ENCODE measurements at regions not wholly inside any gene's neighbourhood (a gene's known extent, or its start where the extent isn't known, plus 50 kb on each side); places are given as distances from the start of the nearest gene placed in this dataset.

- TF ChIP-seq ZBTB21 (tag by site-specific recombination; IDR thresholded peaks at IDR 0.05), result no peak
- no peak for TF ChIP-seq ZNF670 (tag by site-specific recombination; IDR thresholded peaks at IDR 0.05; ENCODE audit: low read depth)
Observed at GRCh38 chr13:34413538-34414210, 528.4 kb upstream of the NBEA start.
